HG03103 (cell line): ENCODE measurements at regions not wholly inside any gene's neighbourhood (a gene's known extent, or its start where the extent isn't known, plus 50 kb on each side); places are given as distances from the start of the nearest gene placed in this dataset.

Experiments
- ATAC-seq: cut with Tn5 transposase; IDR thresholded peaks from one replicate; pipeline ENCODE4 v1.9.1; 2021; ENCODE audit warnings: low read depth; ENCODE audit not compliant: unreplicated experiment

DNA sequence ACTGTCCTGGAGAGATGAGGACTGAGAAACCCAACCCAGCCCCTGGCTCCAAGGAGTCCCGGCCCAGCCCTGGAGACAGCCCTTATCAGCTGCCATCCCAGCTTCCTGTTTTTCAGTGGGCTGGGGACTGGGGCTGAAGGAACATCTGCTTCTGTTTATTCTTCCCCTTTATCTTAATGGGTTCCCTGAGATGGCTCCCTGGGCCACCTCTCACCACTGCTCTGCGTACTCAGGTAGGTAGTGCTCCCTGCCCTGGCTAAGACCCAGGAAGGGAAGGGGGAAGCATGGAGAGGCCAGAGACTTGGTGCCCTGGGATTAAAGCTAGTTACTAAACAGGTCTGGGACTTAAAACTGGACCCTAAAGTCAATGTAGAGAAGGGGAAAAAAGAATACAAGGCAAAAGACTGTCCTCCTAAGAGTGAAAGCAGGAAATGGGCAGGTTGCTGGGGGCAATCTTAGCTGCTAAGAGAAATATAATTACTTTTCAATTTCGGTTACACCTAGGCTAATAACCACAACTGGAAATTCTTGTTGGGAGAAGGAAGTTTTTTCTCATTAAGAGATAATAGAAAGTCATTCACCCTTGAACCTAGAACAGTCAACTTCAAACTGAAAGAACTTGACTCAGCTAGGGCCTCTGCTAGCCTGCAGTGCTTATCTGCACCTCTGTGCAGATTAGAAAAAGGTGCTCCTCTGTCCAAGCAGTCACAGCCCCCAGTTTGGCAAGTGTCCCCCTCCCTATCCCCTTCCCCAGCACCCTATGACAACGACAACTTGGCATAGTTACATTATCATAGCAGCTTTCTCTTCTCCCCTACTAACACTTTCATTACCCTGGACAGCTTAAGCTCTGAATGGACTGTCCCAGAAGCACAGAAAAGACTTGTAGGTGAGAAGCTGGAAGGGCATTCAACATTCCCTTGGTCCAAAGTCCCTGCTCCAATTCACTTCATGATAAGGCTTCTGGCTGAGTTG is 65.6 kb upstream of the KDM7A start:
- peak; percentile 77 for ATAC-seq

DNA sequence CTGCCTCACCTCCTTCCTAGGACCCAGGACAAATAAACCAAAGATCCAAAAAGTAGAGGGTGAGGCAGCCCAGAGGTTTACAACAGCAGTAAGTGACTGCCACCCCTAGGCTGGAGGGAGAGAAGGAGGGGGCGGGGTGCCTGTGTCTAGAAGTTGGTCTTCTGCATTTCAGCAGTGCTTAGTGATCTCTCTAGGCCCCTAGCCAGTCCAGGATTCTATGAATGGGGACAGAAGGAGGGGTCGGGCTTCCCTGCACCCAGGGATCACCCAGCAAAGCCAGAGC is 62.8 kb upstream of the KDM7A start:
- no peak for ATAC-seq

DNA sequence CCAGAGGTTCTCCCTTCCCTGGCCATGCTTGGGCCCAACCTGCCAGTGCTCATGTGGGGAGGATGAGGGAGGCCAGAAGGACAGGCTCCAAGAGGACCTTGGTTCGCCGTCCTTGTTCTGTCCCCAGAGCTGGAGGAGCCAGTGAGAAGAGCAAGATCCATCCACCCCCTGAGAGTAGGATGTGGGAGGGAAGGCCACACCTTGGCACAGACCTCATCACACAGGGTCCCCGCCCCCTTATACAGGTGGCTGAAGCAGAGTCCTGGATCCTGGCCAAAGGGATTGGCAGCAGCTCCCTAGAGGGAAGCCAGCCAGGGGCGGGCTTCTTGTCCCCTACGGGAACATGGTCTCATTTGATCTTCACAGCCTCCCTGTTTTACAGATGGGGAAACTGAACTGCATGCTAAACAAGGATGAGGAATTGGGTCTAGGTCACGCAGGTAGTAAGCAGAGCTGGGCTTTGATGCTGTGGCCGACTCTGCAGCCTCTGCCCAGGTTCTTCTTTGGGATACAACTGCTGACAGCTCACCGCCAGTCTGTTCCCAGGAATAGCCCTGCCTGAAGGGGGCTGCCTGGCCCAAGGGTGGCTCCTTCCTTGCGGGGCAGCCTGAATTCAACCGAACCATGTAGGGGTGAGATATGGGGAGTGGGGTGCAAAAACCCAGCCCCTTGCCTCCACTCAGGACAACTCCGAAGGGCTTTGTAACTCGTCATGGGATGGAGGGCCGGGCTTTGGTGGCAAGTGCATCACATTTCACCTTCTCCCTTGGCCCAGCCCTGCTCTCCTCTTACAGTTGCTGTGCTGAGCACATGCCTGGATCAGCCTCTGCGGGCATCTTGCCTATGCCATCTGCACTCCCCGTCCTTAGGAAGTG is 62.2 kb upstream of the KDM7A start:
- ATAC-seq: no peak

DNA sequence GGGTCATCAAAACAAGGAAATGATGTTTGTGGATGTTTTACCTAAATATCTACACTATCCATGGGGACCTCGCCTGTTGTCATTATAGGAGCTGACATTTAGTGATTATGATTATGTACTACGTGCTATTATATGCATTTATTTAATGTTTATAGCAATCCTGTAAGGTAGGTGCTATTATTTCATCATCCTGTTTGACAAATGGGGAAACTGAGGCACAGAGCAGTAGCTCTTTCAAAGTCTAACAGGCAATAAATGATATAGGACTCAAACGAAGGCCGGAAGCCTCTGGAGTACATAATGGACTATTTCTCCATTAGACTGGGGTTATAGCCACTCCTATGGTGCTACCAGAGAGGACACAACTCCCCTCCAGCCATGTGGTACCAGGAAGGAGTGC is 60.6 kb upstream of the KDM7A start:
- no peak for ATAC-seq

DNA sequence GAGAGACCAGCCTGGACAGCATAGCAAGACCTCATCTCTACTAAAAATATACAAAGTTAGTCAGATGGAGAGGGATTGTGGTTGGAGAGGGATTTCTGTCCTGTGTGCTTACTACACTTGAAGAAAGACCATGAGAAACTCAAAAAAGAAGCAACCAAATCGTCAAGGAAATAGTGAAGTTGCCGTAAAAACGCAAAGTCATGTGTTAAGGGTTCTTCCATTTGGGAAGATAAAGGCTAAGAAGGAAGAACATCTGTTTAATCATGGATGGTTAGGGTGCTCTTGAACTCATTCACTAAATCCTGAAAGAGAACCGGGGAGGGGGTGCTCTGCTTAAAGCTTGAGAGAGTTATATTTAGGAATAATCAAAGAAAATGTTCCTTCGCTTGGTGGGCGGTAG is 59.8 kb upstream of the KDM7A start:
- ATAC-seq: no peak

DNA sequence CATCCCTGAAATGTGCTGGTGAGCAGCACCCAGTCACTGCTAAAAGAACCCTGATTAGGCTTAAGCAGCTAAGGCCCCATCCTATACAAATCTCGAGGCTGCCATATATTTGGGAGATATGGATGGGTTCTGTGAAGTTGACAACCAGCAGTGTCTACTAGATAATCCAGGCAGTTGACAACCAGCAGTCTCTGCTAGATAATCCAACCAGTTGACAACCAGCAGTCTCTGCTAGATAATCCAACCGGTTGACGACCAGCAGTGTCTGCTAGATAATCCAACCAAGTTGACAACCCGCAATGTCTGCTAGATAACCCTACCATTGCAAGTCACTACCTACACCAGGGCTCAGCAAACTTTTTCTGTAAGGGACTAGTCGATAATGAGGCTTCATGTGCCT is 58.3 kb upstream of the KDM7A start:
- no peak for ATAC-seq

DNA sequence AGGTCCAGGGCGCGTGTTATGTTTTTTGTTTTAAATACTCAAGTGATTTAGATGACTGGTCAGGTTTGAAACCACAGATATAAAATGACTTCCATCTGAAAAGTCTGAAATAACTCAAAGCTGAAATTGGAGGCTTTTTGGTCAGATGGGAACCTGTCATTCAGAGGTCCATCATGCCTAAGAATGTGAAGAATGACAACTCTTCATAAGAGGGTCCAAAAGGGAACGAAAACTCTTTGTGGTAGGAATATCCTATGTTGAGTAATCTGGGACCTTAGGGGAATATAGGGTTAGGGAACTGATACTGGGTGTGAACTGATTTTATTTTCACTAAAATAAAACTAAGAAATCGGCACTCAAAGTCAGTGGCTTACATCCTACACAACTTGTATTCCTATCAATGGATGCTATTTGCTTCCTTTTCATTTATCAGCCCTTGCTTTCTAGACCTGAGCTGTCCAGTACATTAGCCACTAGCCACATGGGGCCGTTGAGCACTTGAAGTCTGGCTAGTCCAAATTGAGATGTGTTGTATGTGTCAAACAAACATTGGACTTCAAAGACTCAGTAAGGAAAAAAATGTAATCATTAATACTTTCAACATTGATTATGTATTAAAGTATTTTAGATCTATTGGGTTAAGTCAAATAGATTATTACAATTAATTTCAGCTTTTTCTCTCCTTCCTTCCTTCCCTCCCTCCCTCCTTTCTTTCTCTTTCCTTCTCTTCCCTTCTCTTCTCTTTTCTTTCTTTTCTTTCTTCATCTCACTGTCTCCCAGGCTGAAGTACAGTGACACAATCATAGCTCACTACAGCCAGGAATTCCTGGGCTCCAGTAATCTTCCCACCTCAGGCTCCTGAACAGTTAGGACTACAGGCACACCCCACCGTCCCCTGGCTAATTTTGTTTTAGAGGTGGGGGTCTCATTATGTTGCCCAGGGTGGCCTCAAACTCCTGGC is 56.5 kb upstream of the KDM7A start:
- peak; percentile 36 for ATAC-seq

DNA sequence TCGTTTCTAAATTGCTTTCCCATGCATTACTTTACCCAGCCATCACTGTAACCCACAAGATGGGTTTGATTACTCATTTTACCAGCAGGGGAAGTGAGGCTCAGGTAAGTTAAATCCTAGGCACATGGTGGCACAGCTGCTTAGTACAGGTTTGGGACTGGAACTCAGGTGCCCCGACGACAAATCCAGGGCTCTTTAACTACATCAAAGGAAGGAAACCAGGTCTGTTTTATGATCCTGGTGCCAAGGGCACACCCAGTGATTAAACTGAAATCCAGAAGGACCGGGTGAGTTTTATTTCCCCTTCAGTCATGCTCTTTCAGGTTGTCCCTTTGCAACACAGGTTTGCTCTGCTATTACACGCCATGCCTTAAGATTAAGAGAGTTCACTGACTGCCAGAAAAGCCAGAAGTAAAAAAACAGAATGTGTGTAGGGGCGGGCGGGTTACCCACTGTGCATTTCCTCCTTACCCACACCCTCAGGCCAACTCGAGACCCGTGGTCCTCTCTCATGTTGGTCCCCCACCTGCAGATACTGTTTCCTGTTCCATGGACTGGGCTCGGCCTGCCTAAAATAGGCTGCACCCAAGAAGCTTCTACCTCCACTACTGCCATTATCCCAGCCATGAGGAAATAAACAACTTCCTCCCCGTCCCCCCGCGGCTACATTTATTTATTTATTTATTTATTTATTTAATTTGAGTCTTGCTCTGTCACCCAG is 55.1 kb upstream of the KDM7A start:
- no peak for ATAC-seq

DNA sequence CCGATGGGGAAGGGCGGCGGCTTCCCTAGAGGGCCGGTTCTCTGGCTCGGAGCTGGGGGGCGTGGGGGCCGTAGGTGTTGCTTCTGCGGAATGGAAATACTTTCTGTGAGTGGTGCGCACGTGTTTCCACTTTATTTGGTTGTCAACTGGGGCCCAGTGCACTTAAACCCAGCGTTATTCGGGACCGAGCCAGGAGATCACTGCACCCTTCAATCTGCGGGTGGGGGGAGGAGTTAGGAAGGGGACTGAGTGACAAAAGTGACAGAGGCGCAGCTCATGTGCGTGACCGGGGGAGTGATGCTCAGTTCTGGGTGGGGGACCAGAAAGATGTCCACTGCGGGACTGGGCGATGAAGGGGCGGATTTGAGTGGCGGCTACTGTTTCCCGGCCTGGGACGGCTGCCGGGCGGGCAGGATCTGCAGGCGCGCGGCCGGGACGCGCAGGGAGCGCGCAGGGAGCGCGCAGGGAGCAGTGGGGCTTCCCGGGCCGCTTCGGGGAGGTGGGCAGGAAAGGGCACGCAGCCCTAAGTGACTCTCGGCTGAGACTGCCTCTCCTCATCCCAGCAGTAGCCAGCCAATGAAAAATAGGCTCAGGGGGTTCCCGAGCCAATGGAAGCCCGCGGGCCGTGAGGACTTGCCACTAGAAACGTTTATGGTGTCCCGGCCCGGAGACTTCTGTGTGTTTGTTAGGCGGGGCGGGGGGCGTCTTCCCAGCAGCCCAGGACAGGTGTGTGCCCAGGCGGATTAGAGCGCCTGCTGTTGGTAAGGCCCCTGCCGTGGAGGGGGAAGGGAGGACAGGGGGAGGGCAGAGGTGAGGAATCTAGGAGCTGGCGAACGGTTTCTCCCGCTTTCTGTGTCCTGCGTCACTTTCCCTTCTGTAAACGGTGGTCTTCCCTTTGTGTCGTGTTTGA is 54.3 kb upstream of the KDM7A start:
- no peak for ATAC-seq

DNA sequence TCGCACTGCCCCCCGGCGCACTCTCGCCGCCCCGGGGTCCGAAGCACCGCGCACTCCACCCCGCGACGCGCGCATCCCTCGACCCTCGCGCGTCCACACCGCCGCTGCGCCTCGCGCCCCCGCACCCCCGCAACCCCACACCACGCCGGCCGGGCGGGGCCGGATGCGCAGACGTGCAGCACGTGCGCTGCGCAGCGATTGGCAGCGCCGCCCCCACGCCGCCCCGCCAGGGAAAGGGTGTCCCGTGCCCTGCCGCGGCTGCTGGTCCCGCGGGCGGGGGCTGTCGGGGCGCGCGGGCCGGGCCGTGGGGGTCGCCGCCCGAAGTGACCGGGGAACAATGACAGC is 53.7 kb upstream of the KDM7A start:
- ATAC-seq: no peak

DNA sequence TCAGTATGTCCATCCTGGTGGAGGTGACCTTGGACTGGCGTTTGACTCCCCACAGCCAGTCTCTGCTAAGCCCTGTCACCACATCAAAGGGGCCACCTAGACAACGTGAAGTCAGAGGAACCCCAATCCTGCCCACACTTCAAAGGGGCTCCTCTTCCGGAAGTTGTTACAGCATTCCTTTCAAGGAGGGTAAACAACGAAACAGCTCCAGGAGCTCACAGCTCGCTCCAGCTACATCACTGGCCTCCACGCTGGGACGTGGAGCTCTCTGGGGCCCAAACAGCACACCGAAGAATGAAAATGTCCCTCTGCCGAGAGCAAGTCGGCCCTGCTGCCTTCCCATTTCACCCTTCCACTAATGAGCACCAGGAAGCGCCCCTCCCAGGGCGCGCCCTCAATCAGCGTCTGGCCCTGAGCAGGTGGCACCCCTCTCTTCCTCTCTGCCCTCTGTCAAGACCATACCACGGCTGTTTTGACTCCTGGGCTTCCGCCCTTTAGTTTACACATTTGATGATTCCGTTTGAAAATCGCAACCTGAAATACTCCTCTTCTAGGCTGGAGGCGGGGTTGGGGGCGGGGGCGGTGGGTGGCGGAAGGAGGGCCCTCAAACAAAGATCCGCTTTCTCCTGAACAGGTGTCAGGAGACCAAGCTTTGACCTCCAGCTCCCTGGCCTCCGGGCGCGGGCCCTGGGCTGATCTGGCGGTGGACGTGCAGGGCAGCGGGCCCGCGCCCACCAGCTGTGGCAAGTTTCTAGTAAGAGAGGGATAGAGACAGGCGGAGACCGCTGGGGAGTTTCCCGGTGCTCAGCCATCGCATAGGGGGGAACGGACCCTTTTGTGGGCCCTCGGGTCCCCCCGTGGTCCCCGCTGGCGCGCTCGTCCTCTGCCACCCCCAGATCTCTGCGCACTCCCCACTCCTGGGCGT is 53.1 kb upstream of the KDM7A start:
- no peak for ATAC-seq

DNA sequence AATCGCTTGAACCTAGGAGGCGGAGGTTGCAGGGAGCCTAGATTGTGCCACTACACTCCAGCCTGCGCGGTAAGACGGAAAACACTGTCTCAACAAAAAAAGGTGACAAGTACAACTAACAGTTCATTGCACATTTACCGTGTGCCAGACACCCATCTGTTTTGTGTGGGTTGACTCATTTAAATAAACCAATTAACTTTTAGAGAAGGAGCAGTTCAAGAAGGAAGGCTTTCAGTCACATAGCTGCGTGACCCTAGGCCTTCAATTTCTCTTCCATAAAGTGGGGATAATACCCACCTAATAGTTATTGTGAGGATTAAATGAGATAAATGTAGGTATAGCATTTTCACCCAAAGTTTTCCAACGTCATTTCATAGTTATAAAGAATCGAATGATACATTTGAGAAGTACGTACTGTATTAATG is 52.3 kb upstream of the KDM7A start:
- no peak for ATAC-seq
